K562 (cell line): ENCODE measurements at regions not wholly inside any gene's neighbourhood (a gene's known extent, or its start where the extent isn't known, plus 50 kb on each side); places are given as distances from the start of the nearest gene placed in this dataset.

Experiments used
- LARP7 ChIP-seq: fragments of 450-650 bp; IDR thresholded peaks from 2 replicates; pipeline ENCODE4 v1.6.1; 2016
- MEIS2 ChIP-seq: fragments of 450-650 bp; IDR thresholded peaks from 2 replicates; pipeline ENCODE4 v1.6.1; 2014; ENCODE audit warnings: mild to moderate bottlenecking; ENCODE audit not compliant: partially characterized antibody
- U2AF2 ChIP-seq: fragments of 200-400 bp; formaldehyde crosslinking; optimal IDR thresholded peaks from 2 replicates; pipeline ENCODE3; 2017; ENCODE audit warnings: low read depth, mild to moderate bottlenecking, low read length
- ZNF3 ChIP-seq: fragments of 250-450 bp; sonication (Bioruptor Pico); IDR thresholded peaks from 2 replicates; pipeline ENCODE4 v1.5.0; 2021; ENCODE audit warnings: mild to moderate bottlenecking, moderate library complexity
- TF ChIP-seq, protein P1 (sequence below), 2 experiments: fragments of 450-650 bp in 1 of 2; sonication (generic) in 1 of 2; formaldehyde crosslinking in 1 of 2; IDR thresholded peaks; 2 replicates each; pipeline versions ENCODE4 v1.7.1 to v1.9.0; 2016 to 2022; ENCODE audit warnings: inconsistent platforms in 1 of 2, mild to moderate bottlenecking in 1 of 2, missing genetic modification reagents in 1 of 2
- TF ChIP-seq, protein P2 (sequence below): fragments of 200-800 bp; sonication (Bioruptor generic); IDR thresholded peaks from 2 replicates; pipeline ENCODE4 v1.6.1; 2017; ENCODE audit warnings: missing genetic modification characterization, missing compliant biosample characterization
- TF ChIP-seq, protein P3 (sequence below): sonication (generic); formaldehyde crosslinking; IDR thresholded peaks from 2 replicates; pipeline ENCODE4 v1.8.1; 2022; ENCODE audit warnings: missing genetic modification reagents
- TF ChIP-seq, protein P4 (sequence below): sonication (generic); formaldehyde crosslinking; IDR thresholded peaks from 2 replicates; pipeline ENCODE4 v1.8.1; 2023; ENCODE audit warnings: mild to moderate bottlenecking, missing genetic modification reagents
- TF ChIP-seq, protein P5 (sequence below): IDR thresholded peaks from 2 replicates; pipeline ENCODE4 v1.6.1; 2014; ENCODE audit warnings: antibody characterized with exemption
- TF ChIP-seq, protein P6 (sequence below): fragments of 450-650 bp; IDR thresholded peaks from 2 replicates; pipeline ENCODE4 v1.6.1; 2016; ENCODE audit warnings: antibody characterized with exemption

DNA sequence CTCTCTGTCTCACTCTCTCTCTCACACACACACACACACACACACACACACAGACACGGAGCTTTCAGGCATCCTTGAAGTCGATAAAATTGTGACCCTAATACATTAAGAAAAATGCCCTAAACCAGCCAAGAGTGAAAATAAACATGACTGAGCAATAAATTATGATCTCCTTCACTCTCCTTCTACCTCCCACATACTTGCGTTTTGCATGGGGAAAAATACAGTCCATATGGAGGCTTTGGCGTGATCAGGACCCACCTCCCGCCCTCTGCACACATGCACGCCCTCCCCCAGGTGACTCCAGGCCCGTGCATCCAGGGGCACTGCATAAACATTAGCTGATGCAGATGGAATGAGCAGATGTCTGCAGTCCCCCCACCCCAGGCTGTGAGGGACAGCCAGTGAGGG lies 114.2 kb upstream of the JARID2 start (continued):
- TF ChIP-seq, protein P1, sequence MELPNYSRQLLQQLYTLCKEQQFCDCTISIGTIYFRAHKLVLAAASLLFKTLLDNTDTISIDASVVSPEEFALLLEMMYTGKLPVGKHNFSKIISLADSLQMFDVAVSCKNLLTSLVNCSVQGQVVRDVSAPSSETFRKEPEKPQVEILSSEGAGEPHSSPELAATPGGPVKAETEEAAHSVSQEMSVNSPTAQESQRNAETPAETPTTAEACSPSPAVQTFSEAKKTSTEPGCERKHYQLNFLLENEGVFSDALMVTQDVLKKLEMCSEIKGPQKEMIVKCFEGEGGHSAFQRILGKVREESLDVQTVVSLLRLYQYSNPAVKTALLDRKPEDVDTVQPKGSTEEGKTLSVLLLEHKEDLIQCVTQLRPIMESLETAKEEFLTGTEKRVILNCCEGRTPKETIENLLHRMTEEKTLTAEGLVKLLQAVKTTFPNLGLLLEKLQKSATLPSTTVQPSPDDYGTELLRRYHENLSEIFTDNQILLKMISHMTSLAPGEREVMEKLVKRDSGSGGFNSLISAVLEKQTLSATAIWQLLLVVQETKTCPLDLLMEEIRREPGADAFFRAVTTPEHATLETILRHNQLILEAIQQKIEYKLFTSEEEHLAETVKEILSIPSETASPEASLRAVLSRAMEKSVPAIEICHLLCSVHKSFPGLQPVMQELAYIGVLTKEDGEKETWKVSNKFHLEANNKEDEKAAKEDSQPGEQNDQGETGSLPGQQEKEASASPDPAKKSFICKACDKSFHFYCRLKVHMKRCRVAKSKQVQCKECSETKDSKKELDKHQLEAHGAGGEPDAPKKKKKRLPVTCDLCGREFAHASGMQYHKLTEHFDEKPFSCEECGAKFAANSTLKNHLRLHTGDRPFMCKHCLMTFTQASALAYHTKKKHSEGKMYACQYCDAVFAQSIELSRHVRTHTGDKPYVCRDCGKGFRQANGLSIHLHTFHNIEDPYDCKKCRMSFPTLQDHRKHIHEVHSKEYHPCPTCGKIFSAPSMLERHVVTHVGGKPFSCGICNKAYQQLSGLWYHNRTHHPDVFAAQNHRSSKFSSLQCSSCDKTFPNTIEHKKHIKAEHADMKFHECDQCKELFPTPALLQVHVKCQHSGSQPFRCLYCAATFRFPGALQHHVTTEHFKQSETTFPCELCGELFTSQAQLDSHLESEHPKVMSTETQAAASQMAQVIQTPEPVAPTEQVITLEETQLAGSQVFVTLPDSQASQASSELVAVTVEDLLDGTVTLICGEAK (IDR thresholded peaks at IDR 0.05), result no peak
- TF ChIP-seq, protein P1 (CRISPR knock-in tag; IDR thresholded peaks at IDR 0.05), result no peak
- TF ChIP-seq U2AF2 (no peak), LARP7 (0 out of 2 replicates have a peak, but pooled peaks have one; percentile 26), MEIS2 (peak; percentile 45), ZNF3 (CRISPR knock-in tag) (no peak)
- TF ChIP-seq, protein P2, sequence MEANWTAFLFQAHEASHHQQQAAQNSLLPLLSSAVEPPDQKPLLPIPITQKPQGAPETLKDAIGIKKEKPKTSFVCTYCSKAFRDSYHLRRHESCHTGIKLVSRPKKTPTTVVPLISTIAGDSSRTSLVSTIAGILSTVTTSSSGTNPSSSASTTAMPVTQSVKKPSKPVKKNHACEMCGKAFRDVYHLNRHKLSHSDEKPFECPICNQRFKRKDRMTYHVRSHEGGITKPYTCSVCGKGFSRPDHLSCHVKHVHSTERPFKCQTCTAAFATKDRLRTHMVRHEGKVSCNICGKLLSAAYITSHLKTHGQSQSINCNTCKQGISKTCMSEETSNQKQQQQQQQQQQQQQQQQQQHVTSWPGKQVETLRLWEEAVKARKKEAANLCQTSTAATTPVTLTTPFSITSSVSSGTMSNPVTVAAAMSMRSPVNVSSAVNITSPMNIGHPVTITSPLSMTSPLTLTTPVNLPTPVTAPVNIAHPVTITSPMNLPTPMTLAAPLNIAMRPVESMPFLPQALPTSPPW (CRISPR knock-in tag), result no peak
- TF ChIP-seq, protein P3, sequence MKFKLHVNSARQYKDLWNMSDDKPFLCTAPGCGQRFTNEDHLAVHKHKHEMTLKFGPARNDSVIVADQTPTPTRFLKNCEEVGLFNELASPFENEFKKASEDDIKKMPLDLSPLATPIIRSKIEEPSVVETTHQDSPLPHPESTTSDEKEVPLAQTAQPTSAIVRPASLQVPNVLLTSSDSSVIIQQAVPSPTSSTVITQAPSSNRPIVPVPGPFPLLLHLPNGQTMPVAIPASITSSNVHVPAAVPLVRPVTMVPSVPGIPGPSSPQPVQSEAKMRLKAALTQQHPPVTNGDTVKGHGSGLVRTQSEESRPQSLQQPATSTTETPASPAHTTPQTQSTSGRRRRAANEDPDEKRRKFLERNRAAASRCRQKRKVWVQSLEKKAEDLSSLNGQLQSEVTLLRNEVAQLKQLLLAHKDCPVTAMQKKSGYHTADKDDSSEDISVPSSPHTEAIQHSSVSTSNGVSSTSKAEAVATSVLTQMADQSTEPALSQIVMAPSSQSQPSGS (CRISPR knock-in tag), result no peak
- TF ChIP-seq, protein P4, sequence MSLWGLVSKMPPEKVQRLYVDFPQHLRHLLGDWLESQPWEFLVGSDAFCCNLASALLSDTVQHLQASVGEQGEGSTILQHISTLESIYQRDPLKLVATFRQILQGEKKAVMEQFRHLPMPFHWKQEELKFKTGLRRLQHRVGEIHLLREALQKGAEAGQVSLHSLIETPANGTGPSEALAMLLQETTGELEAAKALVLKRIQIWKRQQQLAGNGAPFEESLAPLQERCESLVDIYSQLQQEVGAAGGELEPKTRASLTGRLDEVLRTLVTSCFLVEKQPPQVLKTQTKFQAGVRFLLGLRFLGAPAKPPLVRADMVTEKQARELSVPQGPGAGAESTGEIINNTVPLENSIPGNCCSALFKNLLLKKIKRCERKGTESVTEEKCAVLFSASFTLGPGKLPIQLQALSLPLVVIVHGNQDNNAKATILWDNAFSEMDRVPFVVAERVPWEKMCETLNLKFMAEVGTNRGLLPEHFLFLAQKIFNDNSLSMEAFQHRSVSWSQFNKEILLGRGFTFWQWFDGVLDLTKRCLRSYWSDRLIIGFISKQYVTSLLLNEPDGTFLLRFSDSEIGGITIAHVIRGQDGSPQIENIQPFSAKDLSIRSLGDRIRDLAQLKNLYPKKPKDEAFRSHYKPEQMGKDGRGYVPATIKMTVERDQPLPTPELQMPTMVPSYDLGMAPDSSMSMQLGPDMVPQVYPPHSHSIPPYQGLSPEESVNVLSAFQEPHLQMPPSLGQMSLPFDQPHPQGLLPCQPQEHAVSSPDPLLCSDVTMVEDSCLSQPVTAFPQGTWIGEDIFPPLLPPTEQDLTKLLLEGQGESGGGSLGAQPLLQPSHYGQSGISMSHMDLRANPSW, result no peak
- TF ChIP-seq, protein P5, sequence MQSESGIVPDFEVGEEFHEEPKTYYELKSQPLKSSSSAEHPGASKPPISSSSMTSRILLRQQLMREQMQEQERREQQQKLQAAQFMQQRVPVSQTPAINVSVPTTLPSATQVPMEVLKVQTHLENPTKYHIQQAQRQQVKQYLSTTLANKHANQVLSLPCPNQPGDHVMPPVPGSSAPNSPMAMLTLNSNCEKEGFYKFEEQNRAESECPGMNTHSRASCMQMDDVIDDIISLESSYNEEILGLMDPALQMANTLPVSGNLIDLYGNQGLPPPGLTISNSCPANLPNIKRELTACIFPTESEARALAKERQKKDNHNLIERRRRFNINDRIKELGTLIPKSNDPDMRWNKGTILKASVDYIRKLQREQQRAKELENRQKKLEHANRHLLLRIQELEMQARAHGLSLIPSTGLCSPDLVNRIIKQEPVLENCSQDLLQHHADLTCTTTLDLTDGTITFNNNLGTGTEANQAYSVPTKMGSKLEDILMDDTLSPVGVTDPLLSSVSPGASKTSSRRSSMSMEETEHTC, result no peak
- TF ChIP-seq, protein P6, sequence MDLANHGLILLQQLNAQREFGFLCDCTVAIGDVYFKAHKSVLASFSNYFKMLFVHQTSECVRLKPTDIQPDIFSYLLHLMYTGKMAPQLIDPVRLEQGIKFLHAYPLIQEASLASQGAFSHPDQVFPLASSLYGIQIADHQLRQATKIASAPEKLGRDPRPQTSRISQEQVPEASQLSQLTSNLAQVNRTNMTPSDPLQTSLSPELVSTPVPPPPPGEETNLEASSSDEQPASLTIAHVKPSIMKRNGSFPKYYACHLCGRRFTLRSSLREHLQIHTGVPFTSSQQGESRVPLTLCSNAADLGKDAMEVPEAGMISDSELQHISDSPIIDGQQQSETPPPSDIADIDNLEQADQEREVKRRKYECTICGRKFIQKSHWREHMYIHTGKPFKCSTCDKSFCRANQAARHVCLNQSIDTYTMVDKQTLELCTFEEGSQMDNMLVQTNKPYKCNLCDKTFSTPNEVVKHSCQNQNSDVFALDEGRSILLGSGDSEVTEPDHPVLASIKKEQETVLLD, result 0 out of 2 replicates have a peak, but pooled peaks have one; percentile 17
